ENCODE measurements at regions not wholly inside any gene's neighbourhood (a gene's known extent, or its start where the extent isn't known, plus 50 kb on each side); places are given as distances from the start of the nearest gene placed in this dataset.

DNA sequence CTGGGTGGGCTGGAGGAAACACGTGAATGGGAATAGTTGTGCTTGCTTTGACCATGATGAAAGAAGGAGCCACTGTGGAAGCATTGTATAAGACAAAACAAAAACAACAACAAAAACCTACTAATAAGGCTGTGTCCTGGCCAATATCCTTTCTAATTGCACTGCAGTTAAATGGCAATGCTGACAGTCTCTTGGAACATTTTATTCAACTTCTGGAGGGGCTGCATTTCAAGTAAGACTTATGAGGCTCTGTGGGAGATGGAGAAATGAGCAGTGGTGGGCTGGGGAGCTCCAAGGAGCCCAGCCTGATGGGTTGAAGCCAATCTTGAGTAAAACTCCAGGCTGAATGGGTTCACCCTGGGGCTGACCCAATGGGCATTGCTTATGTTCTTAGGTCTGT, 99.8 kb upstream of the ROPN1 start:
- DNase-seq (ENCODE audit: low read depth, low spot score), result no peak

- DNase-seq (ENCODE audit: low read depth, low spot score), result no peak
Observed at GRCh38 chr3:124092811-124093210, 100.9 kb upstream of the ROPN1 start.

GRCh38 chr3:124094496-124094895, 102.6 kb upstream of the ROPN1 start:
- DNase-seq (ENCODE audit: low read depth, low spot score), result no peak

DNA sequence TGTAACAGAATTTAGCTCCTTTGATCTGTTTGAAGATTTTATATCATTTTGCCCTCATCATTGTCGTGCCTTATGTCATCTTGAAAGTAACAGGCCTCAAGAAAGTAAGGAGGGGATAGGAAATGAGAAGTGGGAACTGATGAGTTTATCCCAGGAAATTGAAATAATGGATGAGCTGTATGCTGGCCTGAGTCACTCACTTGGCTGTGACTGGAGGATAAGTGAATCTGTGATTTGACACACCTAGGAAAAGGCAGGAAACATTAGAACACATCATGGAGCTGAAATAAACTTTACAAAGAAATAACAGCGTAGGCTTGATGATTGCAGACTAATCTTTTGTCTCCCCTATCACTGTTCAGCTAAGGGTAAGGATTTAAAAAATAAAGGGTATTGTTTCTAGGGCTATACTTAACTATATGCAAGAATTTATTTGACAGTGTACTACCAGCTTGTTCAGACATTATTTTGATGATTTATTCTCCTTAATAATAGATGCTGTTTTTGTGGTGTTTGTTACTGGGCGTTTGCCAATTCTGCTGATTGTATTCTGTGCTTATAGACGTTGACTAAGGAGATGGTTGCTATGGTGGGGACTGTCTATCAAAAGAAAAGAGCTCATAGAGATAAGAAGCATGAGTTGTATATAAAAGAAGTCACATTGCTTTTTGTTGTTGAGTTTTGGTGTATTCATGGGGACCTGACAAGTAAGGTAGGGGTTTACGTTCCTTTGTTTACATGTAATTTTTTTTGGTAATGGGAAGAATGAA, 105.6 kb upstream of the ROPN1 start:
- no peak for DNase-seq (ENCODE audit: low read depth, low spot score)

DNA sequence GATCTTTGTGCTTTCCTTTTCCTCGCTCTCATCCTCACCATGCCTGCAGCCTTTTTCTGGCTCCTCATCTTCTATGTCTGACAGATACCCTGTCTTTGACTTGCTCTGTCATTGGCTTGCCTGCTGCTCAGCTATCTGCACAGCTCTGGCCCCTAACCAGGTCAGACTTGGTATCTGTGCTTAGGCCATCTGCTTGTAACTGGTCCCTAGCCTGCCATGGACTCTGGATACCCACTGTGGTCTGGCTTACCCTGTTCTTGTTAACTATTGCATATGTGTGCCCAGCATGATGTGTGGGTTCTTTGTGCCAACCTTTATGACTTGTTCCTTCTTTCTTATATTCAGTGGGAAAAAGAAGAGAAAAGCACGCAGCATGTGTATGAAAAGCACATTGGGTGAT, 109.7 kb upstream of the ROPN1 start:
- no peak for DNase-seq (ENCODE audit: low read depth, low spot score)

DNA sequence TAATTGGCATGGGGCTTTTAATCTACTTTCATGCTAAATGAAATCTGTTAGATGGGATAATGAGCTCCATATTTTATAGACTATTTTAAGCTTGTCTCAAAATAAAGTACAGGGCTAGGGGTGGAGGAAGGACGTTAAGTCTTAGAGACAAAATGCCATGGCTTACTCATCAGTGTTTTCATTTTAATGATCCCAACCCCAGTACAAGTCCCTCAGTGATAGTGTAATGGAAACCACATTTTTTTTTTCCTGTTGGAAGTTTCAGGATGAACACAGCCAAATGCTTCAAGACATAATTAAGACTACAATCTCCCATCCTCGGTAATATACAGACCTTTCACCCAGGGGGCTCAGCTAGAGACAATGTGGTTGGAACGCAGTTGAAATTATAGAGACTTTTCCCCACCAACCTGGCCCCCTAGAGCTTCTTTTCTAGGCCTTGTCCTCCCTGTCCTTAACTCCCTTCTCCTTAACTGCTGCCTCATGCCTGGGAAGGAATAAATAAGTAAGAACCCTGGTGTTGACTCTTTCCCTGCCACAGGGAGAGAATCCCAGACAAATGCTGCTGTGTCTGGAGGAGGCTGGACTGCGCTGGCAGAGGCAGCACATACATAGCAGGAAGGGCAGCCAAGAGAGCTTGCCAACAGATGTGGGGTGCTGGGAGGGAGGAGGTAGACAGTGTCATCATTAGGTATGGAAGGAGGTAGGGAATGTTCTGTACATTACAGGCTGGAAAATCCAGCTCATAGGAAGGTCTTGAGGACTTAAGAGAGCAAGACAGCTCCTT, 115.4 kb upstream of the ROPN1 start:
- no peak for DNase-seq (ENCODE audit: low read depth, low spot score)

- no peak for DNase-seq (ENCODE audit: low read depth, low spot score)
Observed at GRCh38 chr3:124108446-124108845, 116.5 kb upstream of the ROPN1 start.

GRCh38 chr3:124113485-124113884, 121.6 kb upstream of the ROPN1 start:
- no peak for DNase-seq (ENCODE audit: low read depth, low spot score)

- no peak for DNase-seq (ENCODE audit: low read depth, low spot score)
Observed at GRCh38 chr3:124115279-124115678, 123.4 kb upstream of the ROPN1 start.

DNA sequence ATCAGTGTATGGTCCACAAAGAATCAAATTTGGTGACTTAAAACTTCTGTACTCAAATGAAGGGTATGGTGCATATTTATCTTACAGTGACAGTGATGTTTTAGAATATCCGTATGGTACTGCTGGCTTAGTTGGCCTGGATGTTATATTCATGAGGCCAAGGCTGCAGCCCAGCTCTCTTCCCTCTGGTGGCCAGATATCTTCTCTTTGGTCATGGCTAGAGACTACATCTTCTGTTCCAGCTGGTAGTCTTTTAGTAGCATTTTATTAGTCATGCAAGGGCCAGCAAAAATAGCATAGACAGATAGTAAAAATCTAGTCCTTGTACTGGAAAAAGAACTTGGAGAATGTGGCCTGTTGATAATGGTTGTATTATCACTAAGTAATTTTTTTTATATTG, 124.0 kb upstream of the ROPN1 start:
- DNase-seq (ENCODE audit: low read depth, low spot score), result no peak

DNA sequence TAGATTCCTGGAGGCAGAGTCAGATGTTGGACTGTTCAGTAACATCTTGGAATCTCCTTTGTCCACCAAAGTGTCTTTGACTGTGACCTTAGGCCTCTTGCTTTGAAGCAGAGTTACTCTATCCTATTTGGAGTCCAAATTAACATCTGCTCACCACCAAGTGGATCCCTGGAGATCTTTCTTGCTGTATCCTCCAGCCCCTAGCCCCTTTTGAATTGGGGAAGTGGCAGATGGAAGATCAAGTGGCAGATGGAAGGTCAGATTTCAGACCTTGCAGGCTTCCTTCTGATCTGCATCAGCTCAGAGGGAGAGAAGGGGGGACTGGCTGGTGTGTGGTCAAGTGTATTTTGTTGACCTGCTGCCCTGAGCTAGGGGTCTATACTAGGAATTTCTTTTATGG, 125.0 kb upstream of the ROPN1 start:
- DNase-seq (ENCODE audit: low read depth, low spot score), result no peak

DNA sequence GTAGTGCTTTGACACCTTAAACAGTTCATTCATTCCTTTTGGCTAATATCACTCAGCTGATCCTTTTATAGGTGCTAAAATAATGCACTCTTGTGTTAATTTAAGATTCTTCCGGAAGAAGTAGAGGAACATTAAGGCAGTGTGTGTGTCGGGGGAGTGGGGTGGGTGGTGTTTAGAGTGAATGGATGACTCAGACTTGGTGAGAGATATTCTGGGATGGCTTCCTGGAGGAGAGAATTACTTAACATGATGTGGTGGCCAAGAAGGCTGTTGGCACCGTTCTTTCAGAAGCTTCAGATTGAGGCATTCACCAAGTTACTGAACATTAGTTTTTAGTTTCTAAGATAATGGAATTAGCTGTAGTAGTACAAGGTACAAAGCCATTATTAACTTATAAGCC, 125.6 kb upstream of the ROPN1 start:
- no peak for DNase-seq (ENCODE audit: low read depth, low spot score)

DNA sequence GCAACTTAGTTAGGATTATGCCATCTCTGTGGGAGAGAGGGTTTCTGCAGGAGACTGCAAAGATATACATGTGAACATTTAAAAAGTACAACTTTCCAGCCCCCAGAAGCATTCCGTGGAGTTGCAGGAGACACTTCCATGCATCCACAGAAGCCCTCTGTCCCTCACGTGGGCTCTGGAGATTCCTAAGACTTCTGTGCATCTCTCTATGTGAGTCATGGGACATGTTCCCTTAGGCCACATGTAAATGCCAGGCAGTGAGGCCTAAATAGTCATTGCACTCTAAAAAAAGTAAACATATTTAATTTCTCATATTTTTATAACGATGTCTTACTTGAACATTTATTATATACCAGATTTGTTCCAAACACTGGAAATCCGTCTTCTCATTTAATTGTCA, 126.5 kb upstream of the ROPN1 start:
- DNase-seq (ENCODE audit: low read depth, low spot score), result no peak

- no peak for DNase-seq (ENCODE audit: low read depth, low spot score)
Observed at GRCh38 chr3:124119056-124119716, 127.3 kb upstream of the ROPN1 start.

DNA sequence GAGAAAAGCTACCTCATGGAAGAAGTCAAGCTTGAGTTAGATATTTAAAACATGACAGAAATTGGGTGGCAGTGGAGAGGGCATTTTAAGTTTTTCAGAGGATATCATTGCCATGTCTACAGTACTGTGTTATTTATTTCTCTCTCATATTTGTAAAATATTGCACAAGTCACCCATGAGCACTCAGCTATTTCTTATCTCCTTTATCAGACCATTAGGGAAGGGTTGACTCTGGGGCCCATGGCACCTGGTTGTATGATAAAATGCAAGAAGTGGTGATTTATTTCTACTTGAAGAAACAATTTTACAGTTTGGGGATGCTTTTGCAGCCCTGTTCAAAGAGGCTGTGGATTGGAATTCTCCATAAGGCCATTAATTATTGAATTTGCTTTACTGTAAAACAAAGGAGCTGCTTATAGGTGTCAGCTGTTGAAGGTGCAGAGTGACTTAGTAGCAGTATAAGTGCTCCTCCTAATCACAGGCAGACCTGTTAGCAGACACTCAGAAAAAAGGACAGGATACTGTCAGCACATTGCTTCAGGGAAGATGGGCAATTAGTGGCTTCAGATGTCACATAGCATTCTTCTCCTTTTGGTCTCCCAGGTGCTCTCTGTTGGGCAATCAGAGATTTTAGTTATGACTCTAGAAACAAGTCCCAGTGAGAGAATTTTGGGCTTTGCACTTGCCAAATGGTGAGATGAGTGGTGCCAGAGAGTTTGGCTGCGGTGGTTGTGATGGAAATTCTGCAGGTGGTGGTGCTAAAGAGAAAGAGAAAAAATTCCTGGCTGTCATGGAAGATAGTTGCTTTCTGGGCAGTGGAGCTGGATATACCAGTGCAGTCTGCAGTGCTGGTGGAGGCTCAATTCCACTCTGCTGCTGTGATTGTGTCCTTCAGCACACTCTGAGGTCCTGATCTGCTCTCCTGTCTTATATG, 129.7 kb upstream of the ROPN1 start:
- DNase-seq (ENCODE audit: low read depth, low spot score), result no peak

DNA sequence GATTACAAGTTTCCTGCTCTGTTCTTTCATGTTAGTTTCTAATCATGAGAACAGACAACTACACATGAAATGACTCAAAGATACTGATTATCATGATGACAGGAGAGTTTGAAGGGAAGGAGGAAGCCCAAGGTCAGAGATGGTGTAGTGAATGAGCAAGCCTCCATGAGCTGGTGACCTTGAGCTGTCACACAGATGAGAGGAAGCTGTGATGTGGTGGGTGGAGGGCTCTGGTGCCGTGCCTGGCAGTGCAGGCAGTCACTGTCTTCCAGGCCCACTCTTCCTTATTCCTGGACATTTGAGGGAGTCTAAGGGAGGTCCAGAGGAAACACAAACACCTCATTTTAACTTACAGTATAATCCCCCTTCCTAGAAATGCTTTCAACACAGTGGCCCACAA, 133.4 kb upstream of the ROPN1 start:
- DNase-seq (ENCODE audit: low read depth, low spot score), result no peak

DNA sequence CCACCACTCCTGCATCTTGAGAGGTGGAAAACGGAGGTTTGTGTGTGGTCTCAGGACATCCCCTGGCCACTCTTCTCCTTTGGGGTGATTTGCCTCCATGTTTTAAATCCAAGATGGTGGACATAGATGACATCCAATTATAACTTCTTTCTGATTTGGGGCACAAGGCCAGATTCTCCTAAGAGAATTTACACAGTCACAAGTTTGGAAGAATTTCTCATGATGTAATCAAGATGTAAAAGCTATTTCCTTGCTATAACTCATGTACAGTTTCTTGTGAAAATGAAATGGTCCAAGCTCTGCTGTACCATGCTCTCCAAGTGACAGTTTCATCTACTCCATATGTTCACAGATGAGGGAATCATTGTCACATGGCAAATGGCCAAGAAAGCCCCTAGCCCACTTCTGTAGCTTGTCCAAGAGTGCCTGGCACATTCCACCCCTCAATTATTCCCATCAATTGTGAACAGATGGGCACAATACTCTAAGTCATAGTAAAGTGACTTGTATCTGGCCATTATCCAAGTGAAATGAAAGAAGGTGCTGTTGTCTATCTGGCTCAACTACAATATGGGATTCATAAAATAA, 134.6 kb upstream of the ROPN1 start:
- DNase-seq (ENCODE audit: low read depth, low spot score), result no peak

DNA sequence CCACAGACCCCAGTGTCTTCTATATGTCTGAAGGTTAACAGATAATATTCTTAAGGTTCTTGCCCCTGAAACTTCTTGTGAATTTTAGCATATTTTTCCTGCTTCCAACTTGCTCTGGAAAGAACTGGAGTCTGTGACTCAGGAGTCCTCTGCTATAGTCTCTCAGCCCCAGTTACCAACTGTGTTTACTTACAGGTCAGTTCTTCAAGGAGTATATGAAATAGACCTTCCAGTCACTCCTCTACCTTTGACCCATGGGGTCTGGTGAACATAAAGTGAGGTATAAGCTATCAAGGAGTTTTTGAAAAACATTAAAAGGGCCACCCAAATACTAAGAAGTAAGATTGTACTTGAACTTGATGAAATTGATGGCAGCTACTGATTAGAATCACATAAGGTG, 139.2 kb upstream of the ROPN1 start:
- DNase-seq (ENCODE audit: low read depth, low spot score), result no peak

DNA sequence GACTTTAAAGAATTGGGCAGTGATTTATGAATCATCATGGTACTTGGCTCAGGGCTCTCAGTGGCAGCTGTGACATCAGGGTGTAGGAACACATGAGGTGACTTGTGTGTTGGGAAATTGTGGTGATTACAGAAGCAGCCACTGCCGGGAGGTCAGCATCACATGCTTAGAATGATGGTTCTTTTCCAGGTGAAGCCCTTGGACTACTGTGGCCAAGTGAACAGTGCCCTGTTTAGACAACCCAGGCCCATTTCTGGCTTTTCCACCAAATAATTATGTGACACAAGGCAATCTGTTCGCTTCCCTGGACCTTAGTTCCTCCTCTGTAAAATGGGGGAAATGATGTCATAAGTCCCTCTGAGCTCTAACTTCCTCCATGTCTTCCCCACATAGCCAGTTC, 139.7 kb upstream of the ROPN1 start:
- no peak for DNase-seq (ENCODE audit: low read depth, low spot score)

DNA sequence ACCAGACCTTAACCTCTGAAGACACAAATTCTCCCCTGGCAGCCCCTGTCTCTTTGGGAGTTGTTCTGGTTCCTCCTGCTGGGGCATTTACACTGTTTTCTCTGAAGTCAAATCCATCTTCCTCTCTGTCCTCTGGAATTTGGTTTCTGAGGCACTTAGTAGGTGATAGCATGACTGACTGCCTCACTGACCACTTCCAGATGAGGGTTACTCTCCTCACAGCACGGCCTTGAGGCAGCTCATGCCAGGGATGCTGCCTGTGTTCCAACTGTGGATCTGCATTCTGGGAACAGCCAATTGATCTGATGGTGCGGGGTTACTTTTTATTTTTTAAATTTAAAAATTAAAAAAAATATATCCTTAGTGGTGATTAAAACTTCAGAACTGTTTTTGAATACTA, 140.9 kb upstream of the ROPN1 start:
- DNase-seq (ENCODE audit: low read depth, low spot score), result no peak

GRCh38 chr3:124133366-124133940, 141.5 kb upstream of the ROPN1 start:
- no peak for DNase-seq (ENCODE audit: low read depth, low spot score)
